CD4-positive, alpha-beta T cell treated with Interleukin-1 beta for 1 hour (primary cell): ENCODE measurements at regions not wholly inside any gene's neighbourhood (a gene's known extent, or its start where the extent isn't known, plus 50 kb on each side); places are given as distances from the start of the nearest gene placed in this dataset.
"Not testable (repeated sequence)": the region's sequence is repeated elsewhere in the genome, so short reads cannot be mapped to it uniquely, and the experiment has no call there.

Source experiments
- DNase-seq, 2 donors: peaks; one replicate each; pipeline ENCODE4 v3.0.0-alpha.2; 2020 to 2022

DNA sequence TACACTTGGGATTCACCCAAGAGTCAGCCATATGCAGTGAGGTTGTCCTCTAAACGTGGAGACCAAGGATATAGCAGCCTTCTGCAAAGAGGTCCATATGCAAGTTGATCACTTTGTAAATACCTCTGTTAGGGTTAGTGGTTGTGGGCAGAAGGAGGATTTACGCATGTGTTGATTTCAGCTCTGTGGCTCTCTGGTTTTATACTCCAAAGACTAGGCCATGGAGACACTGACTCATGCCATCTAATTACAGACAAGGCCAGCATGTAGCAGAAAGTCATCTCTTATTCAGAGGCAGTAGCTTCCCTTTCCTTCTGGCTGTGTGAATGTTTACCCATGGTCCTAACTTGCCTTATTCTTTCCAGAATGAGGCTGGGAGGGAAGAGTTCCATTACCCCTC lies 140.9 kb upstream of the GOLGA6L4 start:
- DNase-seq = not testable (repeated sequence)

DNA sequence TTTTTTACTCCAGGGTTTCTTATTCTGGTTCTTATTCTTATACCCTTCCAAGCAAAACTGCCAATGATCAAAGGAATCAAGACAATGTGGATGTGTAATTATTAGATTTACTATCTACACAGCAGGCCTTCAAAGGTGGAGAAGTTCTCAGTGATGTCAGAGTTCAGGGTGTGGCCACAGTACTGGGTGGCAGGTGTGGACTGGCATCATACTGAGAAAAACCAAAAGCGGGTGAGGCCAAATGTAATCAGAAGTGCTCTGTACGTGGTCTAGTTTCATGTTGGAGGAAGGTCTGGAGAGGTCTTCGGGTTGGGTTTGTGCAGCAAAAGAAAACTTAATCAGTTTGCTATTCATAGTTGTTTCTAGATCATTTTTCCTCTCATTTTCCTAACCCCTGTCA lies 138.5 kb upstream of the GOLGA6L4 start:
- not testable (repeated sequence) for DNase-seq

DNA sequence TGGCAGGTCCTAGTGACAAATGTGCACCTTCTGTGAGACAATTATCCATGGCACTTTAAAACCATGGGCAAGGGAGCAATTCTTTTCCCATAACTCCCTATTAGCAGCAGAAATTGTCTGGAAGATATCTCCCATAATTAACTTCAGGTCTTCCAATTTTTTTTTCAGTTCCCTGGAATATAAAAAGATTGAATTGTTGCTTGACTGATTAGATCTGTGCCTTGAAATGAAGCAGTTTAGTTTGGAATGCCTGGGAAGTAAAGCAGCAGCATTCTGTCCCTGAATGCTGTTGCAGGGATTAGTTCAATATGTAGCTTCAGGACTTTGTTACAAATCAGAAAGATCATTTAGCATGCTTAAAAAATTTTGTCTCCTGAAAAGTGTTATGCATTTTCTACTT lies 137.0 kb upstream of the GOLGA6L4 start:
- DNase-seq = no peak

DNA sequence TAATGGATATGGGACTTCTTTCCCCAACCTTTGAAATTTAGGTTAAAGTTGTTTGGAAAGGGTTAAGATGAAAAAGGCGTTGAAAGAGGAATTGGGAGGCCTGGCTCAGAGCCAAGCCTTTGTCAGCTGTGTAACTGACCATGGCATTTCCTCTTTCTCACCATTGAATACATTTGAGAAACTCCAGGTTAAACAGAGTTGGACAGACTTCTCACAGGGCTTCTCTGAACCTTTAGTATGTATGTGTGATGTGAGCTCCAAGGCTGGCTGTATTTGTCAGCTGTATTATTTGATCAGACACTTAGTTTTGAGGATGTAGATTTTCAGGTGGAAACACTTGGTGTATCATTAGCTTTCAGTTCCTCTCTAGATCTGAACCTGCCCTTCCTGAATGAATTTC lies 136.4 kb upstream of the GOLGA6L4 start:
- DNase-seq = peak in 1 of 2 donors; percentile 16

DNA sequence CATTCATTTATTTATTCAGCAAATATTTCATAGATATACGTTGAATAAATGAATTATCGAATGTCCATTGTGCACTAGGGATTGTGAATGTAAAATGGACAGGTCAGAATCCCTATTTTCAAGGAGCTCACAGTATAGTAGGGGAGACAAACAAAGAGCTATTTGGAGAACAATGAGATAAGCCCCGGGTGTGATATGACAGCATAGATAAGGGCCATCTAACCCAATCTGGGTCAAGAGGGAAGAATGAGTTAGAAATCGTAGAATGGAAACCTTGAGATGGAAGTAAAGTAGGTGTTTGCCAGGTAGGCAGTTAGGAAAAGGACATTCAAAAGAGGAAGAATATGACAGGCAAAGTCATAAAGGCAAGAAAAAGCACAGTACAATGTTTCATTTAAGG lies 132.2 kb upstream of the GOLGA6L4 start:
- DNase-seq = no peak

DNA sequence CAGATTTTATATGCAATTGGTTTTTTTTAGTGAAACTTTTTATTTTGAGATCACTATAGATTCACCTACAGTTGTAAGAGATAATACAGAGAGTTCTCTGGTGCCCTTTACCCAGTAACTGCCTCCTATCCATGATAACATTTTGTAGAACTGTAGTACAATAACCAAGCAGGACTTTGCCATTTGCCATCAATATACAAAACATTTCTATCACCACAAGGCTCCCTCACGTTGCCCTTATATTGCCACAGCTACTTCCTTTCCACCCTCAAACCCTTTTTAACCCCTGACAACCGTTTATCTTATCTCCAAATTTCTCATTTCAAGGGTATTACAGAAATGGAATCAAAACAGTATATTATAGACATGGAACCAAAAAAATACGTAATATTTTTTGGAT lies 130.7 kb upstream of the GOLGA6L4 start:
- DNase-seq = no peak

DNA sequence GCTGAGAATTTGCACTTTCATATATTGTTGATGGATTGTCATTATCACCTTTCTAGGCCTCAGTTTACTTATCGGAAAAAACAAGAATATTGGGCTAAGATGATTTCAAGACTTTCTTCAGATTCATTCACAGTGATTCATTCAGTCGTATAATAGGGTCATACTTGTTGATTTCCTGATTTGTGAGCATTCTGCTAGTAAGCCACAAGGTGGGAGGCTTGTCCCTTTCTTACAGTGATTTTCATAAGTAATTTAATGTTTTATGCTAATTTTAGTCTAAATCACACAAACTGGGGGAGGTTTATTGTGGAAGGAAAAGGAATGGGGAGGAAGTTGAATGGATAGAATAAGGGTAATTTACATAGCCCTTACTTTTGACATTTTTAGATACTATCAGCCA lies 126.8 kb upstream of the GOLGA6L4 start:
- no peak for DNase-seq

DNA sequence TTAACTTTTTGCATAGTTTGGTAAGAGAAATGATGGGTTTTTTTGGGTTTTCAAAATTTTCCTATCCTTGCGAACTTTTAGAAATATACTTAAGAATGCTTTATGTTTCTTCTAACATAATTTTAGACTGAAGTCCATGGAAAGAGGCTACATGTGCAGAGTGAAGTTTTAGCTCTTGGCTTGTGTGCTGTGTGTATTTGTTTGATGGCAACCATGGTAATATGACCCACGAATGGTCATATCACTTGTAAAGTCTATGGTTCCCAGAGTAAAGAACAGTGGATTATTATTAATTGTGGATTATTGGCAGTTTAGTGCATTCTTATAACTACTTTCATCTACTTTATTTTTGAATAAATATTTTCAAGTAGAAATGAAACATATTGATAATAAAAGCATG lies 124.0 kb upstream of the GOLGA6L4 start:
- DNase-seq = no peak

DNA sequence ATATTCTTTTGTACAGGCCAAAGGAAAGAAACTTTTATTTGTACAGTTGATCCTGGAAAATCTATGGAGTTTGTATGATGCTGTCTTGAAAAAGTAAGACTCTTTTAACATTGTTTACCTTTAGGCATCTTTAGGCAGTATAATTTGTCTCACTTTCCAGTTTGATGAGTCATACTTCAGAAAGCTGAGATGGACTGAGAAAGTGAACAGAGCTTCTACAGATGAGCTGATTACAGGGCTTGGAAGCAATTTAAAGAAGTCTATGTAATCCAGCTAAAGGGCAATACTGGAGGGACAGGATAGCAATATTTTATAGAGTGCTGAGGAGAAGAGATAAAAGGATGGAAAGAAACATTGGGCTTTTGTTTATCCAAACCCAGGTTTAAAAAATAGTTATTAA lies 123.5 kb upstream of the GOLGA6L4 start:
- no peak for DNase-seq

DNA sequence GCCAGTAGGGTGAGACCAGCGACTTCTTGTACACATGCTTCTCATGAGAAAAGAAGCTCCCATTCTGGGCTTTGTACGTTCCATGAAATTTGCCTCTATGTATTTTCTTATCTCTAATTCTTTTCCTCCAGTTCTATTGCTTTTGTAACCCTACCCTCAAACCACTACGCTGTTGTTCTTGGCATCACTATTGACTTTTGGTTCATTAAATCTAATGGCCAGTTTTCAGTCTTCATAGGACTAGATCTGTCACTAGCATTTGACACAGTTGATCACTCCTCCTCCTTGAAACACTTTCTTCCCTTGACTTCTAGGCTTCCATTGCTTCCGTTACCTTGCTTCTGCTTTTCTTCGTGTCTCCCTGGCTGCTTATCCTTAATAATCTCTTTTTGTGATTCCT lies 121.7 kb upstream of the GOLGA6L4 start:
- DNase-seq = no peak

DNA sequence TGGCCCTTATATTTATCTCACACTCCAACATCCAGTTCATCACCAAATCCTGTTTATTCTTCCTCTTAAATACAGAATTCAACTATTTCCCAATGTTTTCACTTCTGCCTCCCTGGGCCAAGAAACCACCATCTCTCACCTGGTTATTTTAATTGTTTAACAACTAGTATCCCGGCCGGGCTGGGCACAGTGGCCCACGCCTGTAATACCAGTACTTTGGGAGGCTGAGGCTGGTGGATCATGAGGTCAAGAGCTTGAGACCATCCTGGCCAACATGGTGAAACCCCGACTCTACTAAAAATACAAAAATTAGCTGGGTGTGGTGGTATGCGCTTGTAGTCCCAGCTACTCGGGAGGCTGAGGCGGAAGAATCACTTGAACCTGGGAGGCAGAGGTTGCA lies 120.9 kb upstream of the GOLGA6L4 start:
- DNase-seq = not testable (repeated sequence)

DNA sequence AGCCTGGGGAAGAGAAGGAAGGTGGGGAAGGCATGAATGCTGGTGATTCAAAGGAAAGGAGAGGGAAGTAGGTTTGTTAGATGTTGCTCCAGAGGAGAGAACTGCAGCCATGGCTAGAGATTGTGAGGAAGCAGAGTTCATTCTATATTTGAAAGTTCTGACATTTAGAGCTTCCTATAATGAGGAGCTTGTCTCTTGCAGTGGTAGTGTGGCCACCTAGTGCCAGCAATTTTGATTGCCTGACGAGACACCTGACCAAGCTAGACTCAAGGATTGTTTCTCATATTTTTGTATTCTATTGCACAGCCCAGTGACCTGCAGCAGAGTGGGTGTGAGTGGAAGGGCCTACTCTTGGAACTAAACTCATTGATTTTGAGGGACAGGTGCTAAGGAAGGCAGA lies 116.2 kb upstream of the GOLGA6L4 start:
- DNase-seq = not testable (repeated sequence)

DNA sequence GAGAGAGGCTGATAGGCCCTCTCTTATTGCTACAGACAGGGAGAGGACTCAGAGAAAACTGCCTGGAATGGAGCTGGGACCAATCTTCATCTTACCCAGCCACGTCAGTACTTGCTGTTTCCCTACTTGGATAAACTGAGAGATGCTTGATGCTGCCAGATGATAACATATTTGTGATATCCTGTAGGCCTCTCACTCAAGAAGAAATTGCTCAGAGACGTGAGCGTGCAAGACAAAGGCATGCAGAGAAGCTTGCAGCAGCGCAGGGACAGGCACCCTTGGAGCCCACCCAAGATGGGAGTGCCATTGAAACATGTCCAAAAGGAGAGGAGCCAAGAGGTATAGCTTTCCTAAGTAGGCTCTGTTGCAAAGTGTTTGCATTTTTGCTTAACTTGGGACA lies 114.7 kb upstream of the GOLGA6L4 start:
- not testable (repeated sequence) for DNase-seq

DNA sequence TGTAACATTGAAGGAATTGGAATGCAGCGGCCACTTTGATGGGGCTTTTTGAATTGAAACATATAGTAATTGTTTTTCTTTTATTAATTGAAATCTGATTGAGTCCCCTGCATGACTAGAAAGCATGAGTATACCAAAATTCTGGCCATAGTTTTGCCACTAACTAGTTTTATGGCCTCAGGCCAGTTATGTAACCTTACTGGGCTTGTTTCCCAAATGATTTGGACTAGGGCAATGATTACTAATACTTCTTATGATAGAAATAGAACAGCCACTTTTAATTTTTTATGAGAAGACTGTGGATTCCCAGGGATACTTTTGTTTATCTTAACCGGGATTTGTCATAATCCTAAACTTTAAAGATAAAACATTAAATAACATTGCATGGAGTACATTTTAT lies 106.9 kb upstream of the GOLGA6L4 start:
- DNase-seq = not testable (repeated sequence)

DNA sequence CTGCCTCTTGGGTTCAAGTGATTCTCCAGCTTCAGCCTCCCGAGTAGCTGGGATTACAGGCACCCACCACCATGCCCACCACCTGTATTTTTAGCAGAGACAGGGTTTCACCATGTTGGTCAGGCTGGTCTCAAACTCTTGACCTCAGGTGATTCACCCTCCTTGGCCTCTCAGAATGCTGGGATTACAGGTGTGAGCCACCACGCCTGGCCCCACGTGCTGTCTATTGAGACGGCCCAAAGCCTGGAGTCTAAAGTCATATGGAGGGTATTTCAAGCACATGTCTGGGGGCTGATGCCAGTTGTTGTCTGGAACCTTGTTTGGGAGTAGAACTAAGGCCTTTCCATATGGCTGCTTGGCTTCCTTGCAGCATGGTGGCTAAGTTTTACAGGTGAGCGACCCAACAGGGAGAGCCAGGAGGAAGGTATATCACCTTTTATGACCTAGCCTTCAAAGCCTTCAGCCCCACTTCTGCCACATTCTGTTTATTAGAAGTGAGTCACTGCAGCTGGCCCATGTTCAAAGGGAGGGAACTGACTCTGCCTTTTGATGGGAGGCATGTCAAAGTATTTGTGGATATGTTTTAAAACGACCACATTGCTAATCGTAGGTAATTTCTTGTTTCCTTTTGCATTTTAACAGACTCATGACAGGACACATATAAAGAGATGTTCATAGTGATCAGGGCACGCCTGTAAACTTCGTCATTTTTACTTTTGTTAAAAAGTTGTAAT lies 105.3 kb upstream of the GOLGA6L4 start:
- DNase-seq = not testable (repeated sequence)

DNA sequence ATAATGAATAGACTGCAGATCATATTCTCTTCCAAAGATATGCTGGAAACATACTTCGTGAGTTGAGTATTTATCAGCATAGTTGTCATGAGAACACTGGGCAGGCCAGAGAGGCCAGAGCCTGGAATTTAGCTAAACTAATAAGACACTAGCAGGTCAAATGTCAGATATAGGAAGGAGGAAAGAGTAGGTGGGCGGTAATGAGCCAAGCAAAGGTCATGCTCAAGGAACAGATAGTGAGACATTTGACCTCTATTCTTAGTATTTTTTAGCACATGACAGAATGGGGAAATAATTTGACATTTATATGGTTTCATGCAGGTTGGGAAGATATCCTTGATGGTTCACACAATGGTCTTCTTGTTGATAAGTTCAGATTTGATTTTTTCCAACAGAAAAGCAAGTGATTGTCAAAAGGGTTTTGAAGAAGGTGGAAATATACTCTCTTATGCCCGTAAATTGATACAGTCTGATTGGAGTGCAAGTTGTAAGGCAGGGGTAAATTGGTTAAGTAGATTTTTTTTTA lies 99.6 kb upstream of the GOLGA6L4 start:
- DNase-seq = not testable (repeated sequence)

DNA sequence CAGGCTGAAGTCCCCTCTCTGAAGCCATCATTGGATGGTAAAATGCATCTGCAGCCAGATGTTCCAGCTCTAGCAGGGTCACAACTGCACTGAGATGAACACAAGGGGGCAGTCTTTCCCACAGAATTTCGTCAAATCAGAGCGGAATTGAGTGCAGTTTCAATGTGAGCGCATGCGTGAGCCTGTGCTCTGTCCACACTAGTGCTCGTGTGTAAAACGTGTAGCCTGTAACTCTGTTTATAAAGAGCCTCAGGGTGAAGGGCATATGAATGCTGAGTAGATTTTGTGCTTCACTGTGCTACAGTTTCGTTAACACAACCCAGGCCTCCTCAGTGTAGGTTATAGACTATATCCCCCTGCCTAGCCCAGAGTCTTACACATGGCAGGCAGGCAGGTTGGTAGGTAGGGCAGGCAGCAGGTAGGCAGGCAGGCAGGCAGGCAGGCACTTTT lies 92.7 kb upstream of the GOLGA6L4 start:
- DNase-seq = peak; percentile 78 to 82

DNA sequence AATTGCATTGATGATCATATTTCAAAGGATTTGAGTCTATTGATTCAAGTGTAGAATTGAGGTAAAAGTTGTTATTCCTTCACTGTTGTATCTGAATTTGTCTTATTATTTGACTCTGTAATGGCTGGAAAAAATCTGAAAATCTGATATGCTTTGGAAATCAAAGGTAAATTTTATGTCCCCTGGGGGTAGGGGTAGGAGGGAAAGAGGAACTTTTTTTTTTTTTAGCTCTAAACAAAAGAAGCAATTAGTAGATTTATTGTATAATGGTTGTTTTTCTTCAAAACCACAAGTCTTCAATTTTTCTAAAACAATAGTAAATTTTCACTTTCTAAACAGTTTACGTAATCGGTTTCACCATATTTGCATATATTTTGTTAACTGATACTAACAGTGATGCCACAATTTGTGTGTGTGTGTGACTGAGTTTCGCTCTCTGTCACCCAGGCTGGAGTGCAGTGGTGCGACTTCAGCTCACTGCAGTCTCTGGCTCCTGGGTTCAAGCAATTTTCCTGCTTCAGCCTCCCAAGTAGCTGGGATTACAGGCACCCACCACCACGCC lies 91.7 kb upstream of the GOLGA6L4 start:
- DNase-seq = no peak

DNA sequence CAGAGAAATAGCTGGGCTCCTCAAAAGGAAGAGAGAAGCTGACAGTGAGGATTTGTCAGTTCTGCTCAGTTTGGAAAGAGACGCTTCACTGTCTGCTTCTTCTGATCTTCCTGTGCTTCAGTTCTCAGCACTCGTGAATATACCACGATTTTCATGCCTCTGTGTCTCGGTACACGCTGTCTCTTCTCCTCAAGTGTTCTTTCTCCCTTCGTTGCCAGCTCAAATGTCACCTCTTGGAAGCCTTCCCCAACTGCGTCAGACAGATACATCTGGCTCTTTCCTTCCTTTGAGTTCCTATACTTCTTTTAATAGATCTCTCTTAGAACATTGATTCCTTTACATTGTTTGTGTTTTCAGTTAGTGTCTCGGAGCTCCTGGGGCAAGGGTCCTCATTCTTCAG lies 90.6 kb upstream of the GOLGA6L4 start:
- not testable (repeated sequence) for DNase-seq

DNA sequence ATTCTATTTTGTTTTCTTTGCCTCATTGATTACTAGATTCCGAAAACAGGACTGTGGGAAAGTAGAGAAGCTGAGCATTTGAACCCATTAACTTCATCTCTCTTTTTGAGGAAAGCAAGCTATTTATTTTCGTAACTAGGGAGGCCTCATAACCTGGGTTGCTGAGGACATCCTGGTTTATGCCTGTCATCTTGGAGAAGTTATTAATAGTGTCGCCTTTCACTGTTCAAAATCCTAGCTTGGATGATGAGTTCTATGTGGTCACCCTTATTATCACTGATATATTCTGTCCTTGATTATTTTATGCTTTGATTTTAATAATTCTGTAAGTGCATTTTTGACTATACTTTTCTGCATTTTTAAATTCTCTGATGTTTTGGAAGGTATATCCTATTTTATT lies 89.3 kb upstream of the GOLGA6L4 start:
- DNase-seq = not testable (repeated sequence)

DNA sequence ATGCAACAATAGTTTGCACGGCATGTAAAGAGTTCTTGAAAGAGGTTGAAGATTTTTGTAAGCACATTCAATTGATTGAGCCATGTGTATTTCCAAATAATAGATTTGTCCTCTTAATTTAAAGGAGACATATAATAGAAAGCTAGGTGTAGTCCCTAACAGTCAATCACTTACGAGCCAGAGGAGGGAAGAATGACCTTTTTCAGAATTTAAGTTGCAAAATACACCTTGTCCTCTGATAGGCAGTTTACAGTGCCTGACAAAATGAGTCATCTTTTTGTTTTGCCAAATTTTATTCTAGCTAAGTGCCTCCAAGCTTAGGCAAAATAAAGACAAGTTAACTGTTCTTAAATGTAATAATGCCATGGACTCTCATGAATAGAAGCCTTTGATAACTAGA lies 88.3 kb upstream of the GOLGA6L4 start:
- DNase-seq = not testable (repeated sequence)

DNA sequence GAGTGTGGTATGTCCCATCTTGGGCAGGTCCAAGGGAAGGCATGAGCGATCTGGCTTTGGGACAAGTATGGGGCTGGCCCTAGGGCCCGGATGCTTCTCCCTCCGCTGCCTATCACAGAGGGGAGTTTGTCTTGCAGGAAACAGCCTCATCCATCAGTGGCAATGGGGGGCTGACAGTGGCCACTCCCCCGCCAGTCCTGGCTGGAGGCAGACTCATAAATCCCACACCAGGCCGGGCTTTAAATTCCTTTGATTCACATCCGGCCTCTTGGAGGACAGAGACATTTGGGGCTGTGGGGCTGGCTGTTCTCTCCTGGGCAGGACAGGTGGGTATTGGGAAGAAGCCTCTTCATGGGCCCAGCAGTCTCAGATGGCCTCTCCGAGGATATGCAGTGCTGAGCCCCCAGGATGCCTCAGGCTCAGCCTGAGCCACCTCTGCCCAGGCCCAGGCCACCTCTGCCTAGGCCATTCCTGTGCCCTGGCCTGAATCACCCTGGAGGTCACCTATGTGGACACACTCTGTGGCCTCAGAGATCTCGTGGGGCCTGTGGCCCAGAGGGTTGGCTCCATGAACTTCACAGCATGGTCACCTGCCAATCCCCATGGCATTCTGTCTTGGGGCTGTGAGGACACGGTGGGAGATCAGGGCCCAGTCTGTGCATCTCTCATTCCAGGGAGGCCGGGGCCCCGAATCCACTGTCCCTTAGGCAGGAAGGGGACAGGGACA lies 84.2 kb upstream of the GOLGA6L4 start:
- no peak for DNase-seq

DNA sequence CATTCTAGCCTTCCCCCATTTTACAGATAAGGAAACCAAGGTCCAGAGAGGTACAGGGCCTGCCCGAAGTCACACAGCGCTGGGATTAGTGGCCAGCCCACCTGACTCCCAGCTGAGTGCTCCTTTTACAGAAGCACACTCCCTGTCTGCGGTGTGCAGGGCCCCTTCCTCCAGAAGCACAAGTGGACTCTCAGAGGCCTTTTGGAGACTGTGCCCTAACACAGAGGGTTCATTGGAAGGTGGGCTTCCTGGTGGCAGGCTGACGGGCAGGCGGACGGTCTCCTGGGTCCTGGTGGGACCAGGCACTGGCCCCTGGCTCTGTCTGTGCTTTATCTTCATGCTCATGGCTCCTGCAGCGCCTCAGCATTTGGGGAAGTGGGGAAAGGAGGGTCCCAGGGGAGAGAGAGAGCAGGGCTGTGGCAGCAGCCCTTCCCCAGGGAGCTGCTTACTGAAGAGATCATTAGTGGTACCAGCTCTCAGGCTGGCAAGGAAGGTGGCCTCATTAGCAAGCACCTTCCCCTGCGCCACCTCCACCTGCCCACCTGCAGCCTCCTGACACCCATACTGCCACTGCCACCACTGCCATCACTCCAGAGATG lies 83.1 kb upstream of the GOLGA6L4 start:
- DNase-seq = not testable (repeated sequence)
